HG03039 (cell line): ENCODE measurements at regions not wholly inside any gene's neighbourhood (a gene's known extent, or its start where the extent isn't known, plus 50 kb on each side); places are given as distances from the start of the nearest gene placed in this dataset.
"Not testable (repeated sequence)": the region's sequence is repeated elsewhere in the genome, so short reads cannot be mapped to it uniquely, and the experiment has no call there.

Source experiments
- ATAC-seq: cut with Tn5 transposase; IDR thresholded peaks from one replicate; pipeline ENCODE4 v1.9.1; 2021; ENCODE audit warnings: mild to moderate bottlenecking, moderate library complexity; ENCODE audit not compliant: unreplicated experiment

DNA sequence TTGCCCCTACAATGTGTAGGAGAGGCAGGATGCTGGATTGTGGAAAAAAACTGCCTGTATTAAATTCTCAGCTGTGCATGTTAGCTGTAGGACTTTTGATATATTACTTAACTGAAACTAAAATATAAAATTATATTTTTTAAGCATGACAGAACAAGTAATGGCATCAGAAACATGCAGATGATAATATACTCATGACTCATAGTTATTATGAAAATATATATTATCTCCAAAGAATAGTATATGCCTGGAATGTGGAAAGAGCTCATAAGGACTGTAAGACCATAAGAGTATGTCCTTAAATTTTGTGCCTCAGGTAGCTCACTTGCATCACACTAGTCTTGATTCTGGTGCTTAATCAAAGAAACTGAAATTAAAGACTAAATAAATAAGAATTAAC lies 1100.6 kb downstream of the TECRL start:
- no peak for ATAC-seq

DNA sequence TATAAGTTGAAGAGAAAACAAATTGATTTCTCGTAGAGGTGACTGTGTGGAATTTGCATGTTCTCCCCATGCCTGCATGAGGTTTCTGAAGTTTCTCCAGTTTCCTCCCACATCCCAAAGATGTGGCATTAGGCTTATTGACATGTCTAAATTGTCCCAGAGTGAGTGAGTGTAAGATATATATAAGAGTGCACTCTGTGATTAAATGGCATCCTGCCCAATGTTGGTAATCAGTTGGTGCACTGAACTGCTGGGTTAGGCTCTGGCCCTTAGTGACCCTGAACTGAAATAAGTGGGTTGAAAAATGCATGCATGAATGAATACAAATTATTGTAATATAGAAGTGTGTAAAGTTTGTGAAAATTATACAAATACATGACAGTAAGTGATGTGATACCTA lies 1106.5 kb downstream of the TECRL start:
- ATAC-seq = no peak

DNA sequence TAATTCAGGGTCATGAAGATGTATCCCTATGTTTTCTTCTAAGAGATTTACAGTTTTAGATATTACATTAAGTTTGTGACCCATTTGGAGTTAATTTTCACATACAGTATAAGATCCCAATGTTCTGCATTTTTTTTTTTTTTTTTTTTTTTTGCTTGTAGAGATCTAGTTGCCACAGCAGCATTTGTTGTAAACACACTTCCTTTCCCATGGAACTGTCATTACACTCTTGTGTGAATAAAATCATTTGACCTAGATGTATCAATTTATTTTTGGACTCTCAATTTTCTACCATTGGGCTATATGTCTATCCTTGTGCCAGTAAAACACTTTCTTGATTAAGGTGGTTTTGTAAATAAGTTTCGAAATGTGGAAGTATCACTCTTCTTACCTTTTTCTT lies 1107.2 kb downstream of the TECRL start:
- no peak for ATAC-seq

DNA sequence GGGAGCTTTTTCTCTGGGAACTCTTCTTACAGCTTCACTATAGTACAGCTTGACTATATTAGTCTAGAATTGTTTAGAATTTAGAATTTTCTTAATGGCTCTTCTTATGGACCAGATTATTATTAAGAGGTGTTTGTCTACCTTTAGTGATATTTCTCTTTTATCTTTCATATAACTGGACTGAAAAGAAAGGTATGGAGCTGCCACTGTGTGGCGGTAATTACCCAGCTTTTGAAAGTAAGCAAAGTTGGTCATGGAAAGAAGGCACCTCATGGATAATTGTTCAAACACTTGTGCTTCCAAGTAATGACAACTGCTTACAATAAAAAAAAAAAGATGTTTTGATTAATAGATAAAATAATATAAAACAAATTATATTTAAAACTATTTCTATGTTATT lies 1112.5 kb downstream of the TECRL start:
- ATAC-seq = no peak

DNA sequence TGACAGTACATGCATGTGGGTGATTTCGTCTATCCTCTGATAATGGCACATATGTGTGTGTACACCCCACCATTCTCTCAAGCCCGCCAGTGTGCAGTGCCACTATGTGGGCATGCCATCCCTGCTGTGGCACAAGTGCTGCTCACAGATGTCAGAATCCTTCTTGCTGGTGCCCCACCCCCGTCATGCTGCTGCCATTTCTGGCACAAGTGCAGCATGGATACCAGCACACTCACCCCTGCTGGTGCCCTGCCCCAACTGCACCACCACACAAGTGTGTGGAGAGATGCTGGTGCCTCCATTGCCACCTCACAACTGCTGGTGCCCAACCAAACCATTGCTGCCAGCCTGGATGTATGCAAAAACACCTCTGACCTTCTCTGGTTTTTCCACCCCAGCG lies 1133.8 kb downstream of the TECRL start:
- no peak for ATAC-seq

DNA sequence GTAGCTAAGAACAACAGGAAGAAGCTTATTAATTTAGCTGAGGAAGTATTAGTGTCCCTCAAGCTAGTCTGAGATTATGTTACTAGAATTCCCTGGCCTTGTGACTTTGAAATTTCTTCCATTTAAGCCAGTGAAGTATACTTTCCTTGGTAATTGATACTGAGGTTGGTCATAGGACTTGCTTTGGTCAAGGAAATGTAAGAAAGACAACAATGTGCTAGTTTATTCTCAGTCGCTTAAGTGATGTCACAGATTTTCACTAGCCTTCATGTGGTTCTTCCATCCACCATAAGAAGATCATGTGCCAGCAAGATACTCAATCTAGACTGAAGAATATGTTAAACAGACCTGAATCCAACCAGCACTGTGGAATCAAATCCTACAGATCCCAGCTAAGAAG lies 1140.1 kb downstream of the TECRL start:
- no peak for ATAC-seq

DNA sequence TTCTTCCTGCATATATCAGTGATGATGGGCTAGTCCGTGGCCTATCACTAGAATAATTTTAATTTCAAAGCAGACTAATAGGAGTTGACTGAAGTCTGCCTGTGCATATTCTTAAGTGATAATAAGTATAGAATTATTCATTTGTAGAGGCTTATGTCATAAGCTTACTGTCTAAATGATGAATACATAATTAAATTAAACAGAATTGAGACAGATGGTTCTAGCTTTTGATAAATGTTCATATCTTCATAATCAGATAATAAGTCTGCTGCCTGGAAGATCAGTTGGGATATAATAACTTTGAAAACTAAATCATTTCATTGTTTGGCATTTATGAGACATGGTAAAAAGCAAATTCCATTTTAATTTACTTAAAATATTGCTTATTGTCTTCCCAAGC lies 1175.6 kb downstream of the TECRL start:
- no peak for ATAC-seq

DNA sequence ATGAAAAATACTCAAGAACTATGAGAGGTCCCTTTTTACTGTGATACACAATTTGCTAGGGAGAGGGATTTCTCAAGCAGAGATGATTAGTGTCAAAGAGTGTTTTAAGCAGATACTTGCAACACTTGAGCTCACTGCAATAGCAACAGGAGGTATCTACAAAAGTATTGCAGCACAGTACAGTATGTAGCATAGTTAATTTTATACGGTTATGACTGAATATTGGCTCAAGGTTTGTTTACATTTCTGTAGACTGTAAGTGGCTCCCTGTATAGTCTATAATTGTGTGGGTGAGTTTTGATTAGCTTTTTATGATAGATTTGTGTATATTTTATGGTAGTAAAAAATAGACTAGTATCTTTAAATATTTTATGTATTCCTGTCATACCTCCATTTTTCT lies 1177.2 kb downstream of the TECRL start:
- no peak for ATAC-seq

DNA sequence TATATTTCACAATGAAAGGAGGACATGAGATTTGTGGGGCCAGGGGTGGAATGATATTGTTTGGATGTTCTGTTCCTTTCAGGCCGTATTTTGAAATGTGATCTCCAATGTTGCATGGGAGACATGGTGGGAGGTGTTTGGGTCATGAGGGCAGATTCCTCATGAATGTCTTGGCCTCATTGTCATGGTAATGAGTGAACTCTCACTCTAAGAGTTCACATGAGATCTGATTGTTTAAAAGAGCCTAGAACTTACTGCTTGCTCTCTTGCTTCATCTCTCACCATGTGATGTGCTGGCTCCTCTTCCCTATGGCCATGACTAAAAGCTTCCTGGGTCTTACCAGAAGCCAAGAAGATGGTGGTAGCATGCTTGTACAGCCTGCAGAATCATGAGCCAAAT lies 1183.0 kb downstream of the TECRL start:
- ATAC-seq = no peak

DNA sequence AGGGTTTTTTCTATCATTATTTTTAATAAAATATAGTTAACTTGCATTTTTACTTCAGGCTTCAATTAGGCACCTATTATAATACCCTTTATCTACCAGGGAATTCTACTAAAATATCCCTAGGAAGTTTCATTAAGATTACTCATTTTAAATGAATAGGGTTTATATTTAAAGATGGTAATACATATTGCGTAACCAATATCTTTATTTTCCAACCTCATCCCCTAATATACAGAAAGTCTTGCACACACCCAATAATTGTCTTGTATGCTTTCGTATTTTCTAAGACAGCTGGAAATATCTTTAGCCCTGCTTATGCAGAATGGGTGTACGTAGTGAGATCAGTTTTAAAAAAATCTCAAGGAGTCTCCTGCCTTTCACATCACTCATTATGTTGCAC lies 1186.8 kb downstream of the TECRL start:
- no peak for ATAC-seq

DNA sequence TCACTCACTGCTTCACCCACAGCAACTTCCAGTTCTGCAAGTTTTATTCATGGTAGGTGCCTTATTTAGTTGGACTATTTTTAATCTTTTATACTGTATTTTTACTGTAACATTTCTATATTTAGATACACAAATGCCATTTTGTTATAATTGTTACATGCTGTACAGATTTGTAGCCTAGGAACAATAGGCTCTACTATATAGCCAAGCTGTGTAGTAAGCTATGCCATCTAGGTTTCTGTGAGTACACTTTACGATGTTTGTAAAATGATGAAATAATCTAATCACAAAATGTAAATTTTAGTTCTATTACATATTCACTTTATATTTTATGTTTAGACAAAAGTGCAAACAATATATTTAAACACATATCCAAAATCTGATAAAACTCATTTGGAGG lies 1187.8 kb downstream of the TECRL start:
- no peak for ATAC-seq

DNA sequence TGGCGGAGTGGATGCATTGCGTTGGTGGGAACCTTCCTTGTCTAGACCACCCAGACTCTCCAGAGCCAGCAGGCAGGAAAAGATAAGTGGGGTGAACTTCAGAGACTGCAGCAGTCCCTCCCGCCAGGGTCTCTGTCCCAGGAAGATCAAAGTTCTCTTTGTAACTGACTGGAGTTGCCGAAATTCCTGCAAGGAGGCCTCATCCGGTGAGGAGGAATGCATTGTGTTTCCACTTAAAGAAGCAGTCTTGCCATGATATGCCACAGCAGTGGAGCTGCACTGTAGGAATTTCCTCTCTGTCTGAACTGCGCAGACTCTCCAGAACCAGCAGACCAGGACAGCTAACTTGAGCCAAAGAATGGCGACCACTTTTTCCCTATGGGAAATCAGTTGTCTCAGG lies 1190.4 kb downstream of the TECRL start:
- no peak for ATAC-seq

DNA sequence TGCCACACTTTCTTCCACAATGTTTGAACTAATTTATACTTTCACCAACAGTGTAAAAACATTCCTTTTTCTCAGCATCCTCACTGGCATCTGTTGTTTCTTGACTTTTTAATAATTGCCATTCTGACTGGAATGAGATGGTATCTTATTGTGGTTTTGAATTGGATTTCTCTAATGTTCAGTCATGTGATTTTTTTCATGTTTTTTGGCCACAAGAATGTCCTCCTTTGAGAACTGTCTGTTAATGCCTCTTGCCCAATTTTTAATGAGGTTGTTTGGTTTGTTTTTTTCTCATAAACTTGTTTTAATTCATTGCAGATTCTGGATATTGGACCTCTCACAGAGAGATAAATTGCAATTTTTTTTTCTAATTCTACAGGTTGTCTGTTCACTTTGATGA lies 1195.2 kb downstream of the TECRL start:
- no peak for ATAC-seq

DNA sequence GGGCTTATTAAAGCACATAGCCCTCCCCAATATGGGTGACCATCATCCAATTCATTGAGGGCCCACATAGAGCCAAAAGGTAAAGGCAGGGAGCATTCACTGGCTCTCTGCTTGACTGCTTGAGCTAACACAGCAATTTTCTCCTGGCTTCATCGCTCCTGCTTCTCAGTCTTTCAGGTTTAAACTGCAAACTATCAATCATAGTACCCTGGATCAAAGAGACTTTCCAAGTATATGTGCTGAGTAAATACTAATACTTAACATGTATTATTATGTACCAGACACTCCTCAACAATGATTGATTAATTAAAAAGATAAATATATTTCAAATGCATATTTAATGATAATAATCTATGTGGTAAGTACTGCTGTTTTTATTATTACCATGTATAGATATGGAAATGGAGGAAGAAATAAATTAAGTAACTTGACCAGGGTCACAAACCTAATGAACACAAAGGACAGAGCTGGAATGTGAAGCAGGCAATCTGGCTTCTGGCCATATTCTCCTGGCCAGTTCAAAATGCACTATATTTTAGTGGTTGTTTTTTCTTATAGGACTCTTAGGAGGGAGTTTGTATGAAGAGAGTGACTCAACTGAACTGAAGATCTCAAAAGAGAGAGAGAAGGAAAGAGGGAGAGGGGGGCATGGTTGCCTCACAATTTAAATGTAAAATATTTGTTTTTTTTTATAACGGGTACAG lies 1197.3 kb downstream of the TECRL start:
- ATAC-seq = no peak

DNA sequence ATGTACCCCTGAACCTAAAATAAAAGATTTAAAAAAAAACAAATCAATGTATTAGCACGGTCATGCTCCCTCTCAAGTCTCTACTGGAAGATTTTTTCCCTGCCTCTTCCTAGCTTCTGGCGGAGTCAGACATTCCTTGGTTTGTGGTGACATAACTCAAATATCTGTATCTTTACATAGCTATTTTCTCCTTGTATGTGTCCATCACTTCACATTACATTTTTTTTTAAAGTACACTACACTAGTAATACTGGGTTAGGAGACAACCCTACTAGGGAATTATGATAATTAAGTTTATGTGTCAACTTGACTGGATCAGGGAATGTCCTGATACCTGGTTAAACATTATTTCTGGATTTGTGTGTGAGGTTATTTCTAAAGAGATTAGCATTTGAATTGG lies 1197.9 kb downstream of the TECRL start:
- ATAC-seq = no peak

DNA sequence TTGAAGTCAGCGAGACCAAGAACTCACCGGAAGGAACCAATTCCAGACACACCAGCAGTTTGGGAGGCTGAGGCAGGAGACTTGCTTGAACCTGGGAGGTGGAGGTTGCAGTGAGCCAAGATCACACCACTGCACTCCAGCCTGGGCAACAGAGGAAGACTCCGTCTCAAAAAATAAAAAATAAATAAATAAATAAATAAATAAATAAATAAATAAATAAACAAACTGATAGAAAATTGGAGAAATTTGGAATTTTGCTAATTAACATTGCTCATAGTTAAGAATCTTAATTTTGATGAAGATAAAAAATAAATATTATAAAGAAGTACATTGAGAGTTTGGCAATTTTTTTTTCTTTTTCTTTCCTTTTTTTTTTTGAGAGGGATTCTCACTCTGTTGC lies 1216.2 kb downstream of the TECRL start:
- ATAC-seq = not testable (repeated sequence)

DNA sequence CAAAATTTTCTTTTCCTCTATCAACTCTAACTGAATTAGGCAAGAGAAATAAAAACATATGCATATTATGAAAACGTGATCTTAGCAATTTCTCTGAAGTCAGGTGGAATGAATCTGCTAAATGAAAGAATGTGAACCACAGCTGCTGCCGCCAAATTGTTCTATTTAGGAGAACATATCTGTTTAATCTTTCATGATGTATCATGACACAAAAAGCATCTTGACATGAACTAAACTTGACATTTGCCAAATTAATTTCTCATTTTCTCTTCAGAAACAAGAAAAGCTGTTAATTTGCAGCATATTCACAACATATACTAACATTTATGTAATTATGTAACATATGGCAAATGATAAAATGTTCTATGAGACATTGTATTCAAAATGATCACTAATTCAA lies 1237.9 kb downstream of the TECRL start:
- ATAC-seq = no peak

DNA sequence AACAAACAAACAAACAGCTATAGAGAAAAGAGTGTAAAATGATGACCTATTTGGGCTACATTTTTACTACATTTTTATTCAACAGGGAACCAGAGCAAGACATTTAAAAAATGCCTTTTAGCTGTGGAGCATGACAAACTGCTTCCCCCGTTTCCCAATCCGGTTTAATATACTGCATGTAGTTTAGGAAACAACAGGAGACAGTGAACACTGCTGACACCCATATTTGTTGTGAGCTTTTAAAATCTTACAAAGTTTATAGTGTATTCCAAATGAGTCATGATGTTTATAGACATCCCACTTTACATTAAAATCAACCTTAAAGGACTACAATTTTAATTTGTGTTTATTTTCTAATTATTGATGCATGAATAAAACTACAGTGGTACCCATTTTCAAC lies 1238.3 kb downstream of the TECRL start:
- ATAC-seq = no peak

DNA sequence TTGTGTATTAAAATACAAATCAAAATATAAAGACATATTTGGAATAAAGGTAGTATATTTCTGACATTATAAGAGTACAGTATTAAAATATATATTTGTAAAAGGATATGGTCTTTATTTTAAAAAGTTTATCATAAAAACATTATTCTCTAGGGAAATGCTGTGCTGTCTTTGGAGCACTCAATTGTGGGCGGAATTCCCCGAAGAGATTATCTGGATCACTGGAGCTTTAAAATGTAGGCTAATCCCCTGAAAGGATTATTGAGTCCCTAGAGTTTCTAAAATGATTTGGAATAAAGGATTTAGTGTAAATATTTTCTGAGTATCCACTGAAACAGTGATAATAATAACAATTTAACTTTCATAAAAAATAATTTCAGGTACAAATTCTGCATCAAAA lies 1239.4 kb downstream of the TECRL start:
- no peak for ATAC-seq

DNA sequence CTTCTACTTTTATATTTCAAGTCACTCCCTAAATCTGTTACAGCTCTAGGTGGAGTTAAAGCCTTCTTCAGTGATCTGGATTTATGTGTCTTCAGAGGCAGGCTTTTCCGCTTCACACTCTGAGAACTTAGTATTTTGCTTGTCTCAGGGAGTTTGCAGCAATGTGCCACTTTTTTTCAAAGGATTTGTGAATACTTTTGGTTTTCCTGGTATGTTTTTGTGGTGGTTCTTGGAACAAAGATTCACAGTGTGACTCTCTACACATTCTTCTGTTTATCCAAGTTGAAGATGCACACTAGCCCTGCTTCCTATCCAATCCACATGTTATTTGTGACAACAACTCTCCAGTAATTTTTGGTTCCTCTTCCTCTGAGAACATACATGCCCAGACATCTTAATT lies 1253.7 kb downstream of the TECRL start:
- no peak for ATAC-seq

DNA sequence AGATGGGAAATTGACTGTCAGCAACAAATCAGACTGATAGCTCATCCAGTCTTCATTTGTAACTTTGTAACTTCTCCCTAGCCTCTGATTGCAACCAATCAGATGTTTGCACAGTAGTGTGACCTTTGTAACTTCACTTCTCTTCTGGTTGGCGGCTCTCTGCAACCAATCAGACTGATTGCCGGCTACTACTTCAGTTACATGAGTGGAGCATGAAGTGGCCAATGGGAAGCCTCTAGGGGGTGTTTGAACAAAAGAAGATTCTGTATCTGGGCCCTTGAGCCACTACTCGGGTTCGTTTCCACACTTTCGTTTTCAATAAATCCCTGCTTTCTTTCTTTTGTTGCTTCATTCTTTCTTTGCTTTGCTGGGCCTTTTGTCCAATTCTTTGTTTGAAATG lies 1285.8 kb downstream of the TECRL start:
- no peak for ATAC-seq

DNA sequence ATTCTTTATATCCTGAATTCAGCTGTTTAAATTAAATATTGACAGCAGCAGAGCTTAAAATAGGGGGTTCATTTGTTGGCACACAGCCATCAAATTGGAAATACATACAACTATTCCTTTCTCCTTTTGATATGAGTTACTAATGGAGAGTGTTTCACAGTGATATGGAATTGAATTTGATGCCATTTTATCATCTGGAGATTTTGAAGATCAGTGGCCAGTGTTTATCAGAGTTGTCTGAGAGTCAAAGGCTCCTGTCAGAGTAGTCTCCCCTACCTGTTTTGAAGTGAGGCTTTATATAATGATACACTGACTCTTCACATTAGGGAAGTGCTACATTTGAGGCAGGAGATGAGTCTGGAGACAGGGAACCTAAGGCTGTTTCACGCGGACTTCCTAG lies 1286.3 kb downstream of the TECRL start:
- no peak for ATAC-seq

DNA sequence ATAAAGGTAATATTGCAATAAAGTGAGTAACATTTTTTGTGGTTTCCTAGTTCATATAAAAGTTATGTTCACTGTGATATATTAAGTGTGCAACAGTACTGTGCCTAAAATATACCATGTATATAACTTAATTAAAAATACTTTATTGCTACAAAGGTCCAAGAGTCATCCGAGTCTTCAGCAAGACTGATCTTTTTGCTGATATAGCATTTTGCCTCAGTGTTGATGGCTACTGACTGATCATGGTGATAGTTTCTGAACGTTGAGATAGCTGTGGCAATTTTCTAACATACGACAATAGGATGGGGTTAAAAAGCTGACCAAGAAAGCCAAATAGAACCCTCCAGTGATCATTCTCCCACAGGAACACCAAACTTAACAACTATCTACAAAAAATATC lies 1302.7 kb downstream of the TECRL start:
- no peak for ATAC-seq

DNA sequence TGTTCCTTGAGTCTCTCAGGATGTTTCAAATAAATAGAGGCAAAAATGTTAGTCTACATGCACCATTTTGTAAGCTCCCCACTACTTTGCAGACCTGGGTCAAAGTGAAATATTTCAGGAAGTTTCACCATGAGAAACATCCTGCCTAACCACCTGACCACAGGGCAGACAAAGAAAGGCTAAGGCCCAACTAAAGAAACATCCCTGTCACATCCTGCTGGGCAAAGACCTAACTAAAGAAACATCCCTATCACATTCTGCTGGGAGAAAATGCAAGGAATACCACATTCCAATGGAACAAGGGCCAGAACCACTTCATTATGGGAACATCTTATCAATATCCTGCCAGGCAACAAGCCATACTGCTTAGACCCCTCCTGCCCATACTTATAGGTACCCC lies 1303.4 kb downstream of the TECRL start:
- no peak for ATAC-seq
